ENCODE measurements at regions not wholly inside any gene's neighbourhood (a gene's known extent, or its start where the extent isn't known, plus 50 kb on each side); places are given as distances from the start of the nearest gene placed in this dataset.
"Not testable (repeated sequence)": the region's sequence is repeated elsewhere in the genome, so short reads cannot be mapped to it uniquely, and the experiment has no call there.

- Histone ChIP-seq H3K27me3 (ENCODE audit: control insufficient read depth, insufficient read depth, low read length, poor library complexity, severe bottlenecking) (no peaks in the 10 kb centered on the region), H3K36me3 (ENCODE audit: control insufficient read depth, insufficient read depth, low read length) (no peaks in the 10 kb centered on the region), H3K27ac (ENCODE audit: insufficient read depth, low read depth, low read length, poor library complexity, severe bottlenecking) (no peak overlapping the region), H3K4me3 (ENCODE audit: insufficient read depth, low read depth, low read length) (no peak overlapping the region), H3K9me3 (ENCODE audit: control insufficient read depth, low read length) (no peaks in the 10 kb centered on the region), H3K4me1 (ENCODE audit: control insufficient read depth, insufficient read depth, low read length) (peaks cover 13% of the 10 kb centered on the region)
- WGBS, 2 experiments: 86 to 100% methylated on average over 1 of the region's 1 CpG
These were observed 132.8 kb downstream of the CCDC34 start for GRCh38 chr11:27230192-27230572.

- H3K4me1 ChIP-seq (ENCODE audit: control insufficient read depth, insufficient read depth, low read length): peaks cover 13% of the 10 kb centered on the region
- H3K4me3 ChIP-seq (ENCODE audit: insufficient read depth, low read depth, low read length): no peak overlapping the region
- H3K36me3 ChIP-seq (ENCODE audit: control insufficient read depth, insufficient read depth, low read length): no peaks in the 10 kb centered on the region
- H3K27me3 ChIP-seq (ENCODE audit: control insufficient read depth, insufficient read depth, low read length, poor library complexity, severe bottlenecking): no peaks in the 10 kb centered on the region
- no peaks in the 10 kb centered on the region for H3K9me3 ChIP-seq (ENCODE audit: control insufficient read depth, low read length)
- H3K27ac ChIP-seq (ENCODE audit: insufficient read depth, low read depth, low read length, poor library complexity, severe bottlenecking): no peak overlapping the region
- WGBS, 2 experiments: 90 to 97% methylated on average over 2 of the region's 2 CpGs
These were observed 133.4 kb downstream of the CCDC34 start for GRCh38 chr11:27229511-27230191.

GRCh38 chr11:27228906-27229290 is 134.1 kb downstream of the CCDC34 start:
- peaks cover 13% of the 10 kb centered on the region for H3K4me1 ChIP-seq (ENCODE audit: control insufficient read depth, insufficient read depth, low read length)
- WGBS, 2 experiments: 56 to 88% methylated on average over 1 to 2 of the region's 2 CpGs
- H3K36me3 ChIP-seq (ENCODE audit: control insufficient read depth, insufficient read depth, low read length): no peaks in the 10 kb centered on the region
- H3K4me3 ChIP-seq (ENCODE audit: insufficient read depth, low read depth, low read length): no peak overlapping the region
- H3K27me3 ChIP-seq (ENCODE audit: control insufficient read depth, insufficient read depth, low read length, poor library complexity, severe bottlenecking): no peaks in the 10 kb centered on the region
- H3K9me3 ChIP-seq (ENCODE audit: control insufficient read depth, low read length): no peaks in the 10 kb centered on the region
- no peak overlapping the region for H3K27ac ChIP-seq (ENCODE audit: insufficient read depth, low read depth, low read length, poor library complexity, severe bottlenecking)

- H3K36me3 ChIP-seq (ENCODE audit: control insufficient read depth, insufficient read depth, low read length): no peaks in the 10 kb centered on the region
- no peak overlapping the region for H3K4me3 ChIP-seq (ENCODE audit: insufficient read depth, low read depth, low read length)
- H3K27me3 ChIP-seq (ENCODE audit: control insufficient read depth, insufficient read depth, low read length, poor library complexity, severe bottlenecking): no peaks in the 10 kb centered on the region
- H3K27ac ChIP-seq (ENCODE audit: insufficient read depth, low read depth, low read length, poor library complexity, severe bottlenecking): no peak overlapping the region
- 54 to 67% methylated on average over 6 to 7 of the region's 7 CpGs for WGBS, 2 experiments
- H3K9me3 ChIP-seq (ENCODE audit: control insufficient read depth, low read length): no peaks in the 10 kb centered on the region
- peaks cover 13% of the 10 kb centered on the region for H3K4me1 ChIP-seq (ENCODE audit: control insufficient read depth, insufficient read depth, low read length)
These were observed 134.6 kb downstream of the CCDC34 start for GRCh38 chr11:27228232-27228905.

- no peaks in the 10 kb centered on the region for H3K9me3 ChIP-seq (ENCODE audit: control insufficient read depth, low read length)
- H3K4me3 ChIP-seq (ENCODE audit: insufficient read depth, low read depth, low read length): no peak overlapping the region
- no peak overlapping the region for H3K27ac ChIP-seq (ENCODE audit: insufficient read depth, low read depth, low read length, poor library complexity, severe bottlenecking)
- 78 to 80% methylated on average over 5 of the region's 5 CpGs for WGBS, 2 experiments
- peaks cover 13% of the 10 kb centered on the region for H3K4me1 ChIP-seq (ENCODE audit: control insufficient read depth, insufficient read depth, low read length)
- no peaks in the 10 kb centered on the region for H3K36me3 ChIP-seq (ENCODE audit: control insufficient read depth, insufficient read depth, low read length)
- H3K27me3 ChIP-seq (ENCODE audit: control insufficient read depth, insufficient read depth, low read length, poor library complexity, severe bottlenecking): no peaks in the 10 kb centered on the region
These were observed 135.3 kb downstream of the CCDC34 start for GRCh38 chr11:27227736-27228135.

GRCh38 chr11:27219487-27220039 is 143.5 kb downstream of the CCDC34 start:
- peaks cover 17% of the 10 kb centered on the region for H3K4me1 ChIP-seq (ENCODE audit: control insufficient read depth, insufficient read depth, low read length)
- 57 to 60% methylated on average over 19 to 21 of the region's 24 CpGs for WGBS, 2 experiments
- not testable (repeated sequence) for H3K9me3 ChIP-seq (ENCODE audit: control insufficient read depth, low read length); H3K27ac ChIP-seq (ENCODE audit: insufficient read depth, low read depth, low read length, poor library complexity, severe bottlenecking); H3K27me3 ChIP-seq (ENCODE audit: control insufficient read depth, insufficient read depth, low read length, poor library complexity, severe bottlenecking); H3K36me3 ChIP-seq (ENCODE audit: control insufficient read depth, insufficient read depth, low read length)
- peak overlapping the region; percentile 27 for H3K4me3 ChIP-seq (ENCODE audit: insufficient read depth, low read depth, low read length)

- no peak overlapping the region for H3K4me3 ChIP-seq (ENCODE audit: insufficient read depth, low read depth, low read length)
- H3K27me3 ChIP-seq (ENCODE audit: control insufficient read depth, insufficient read depth, low read length, poor library complexity, severe bottlenecking): no peaks in the 10 kb centered on the region
- H3K9me3 ChIP-seq (ENCODE audit: control insufficient read depth, low read length): no peaks in the 10 kb centered on the region
- WGBS, 2 experiments: 77 to 84% methylated on average over 3 of the region's 3 CpGs
- H3K27ac ChIP-seq (ENCODE audit: insufficient read depth, low read depth, low read length, poor library complexity, severe bottlenecking): no peak overlapping the region
- no peaks in the 10 kb centered on the region for H3K36me3 ChIP-seq (ENCODE audit: control insufficient read depth, insufficient read depth, low read length)
- peaks cover 18% of the 10 kb centered on the region for H3K4me1 ChIP-seq (ENCODE audit: control insufficient read depth, insufficient read depth, low read length)
These were observed 144.5 kb downstream of the CCDC34 start for GRCh38 chr11:27218421-27219038.

- no peaks in the 10 kb centered on the region for H3K27me3 ChIP-seq (ENCODE audit: control insufficient read depth, insufficient read depth, low read length, poor library complexity, severe bottlenecking)
- no peak overlapping the region for H3K4me3 ChIP-seq (ENCODE audit: insufficient read depth, low read depth, low read length)
- H3K27ac ChIP-seq (ENCODE audit: insufficient read depth, low read depth, low read length, poor library complexity, severe bottlenecking): no peak overlapping the region
- peaks cover 23% of the 10 kb centered on the region for H3K4me1 ChIP-seq (ENCODE audit: control insufficient read depth, insufficient read depth, low read length)
- WGBS, 2 experiments: 83 to 100% methylated on average over 1 of the region's 1 CpG
- no peaks in the 10 kb centered on the region for H3K36me3 ChIP-seq (ENCODE audit: control insufficient read depth, insufficient read depth, low read length)
- H3K9me3 ChIP-seq (ENCODE audit: control insufficient read depth, low read length): no peaks in the 10 kb centered on the region
These were observed 145.0 kb downstream of the CCDC34 start for GRCh38 chr11:27217948-27218420.

GRCh38 chr11:27217496-27217895 is 145.5 kb downstream of the CCDC34 start:
- Histone ChIP-seq H3K36me3 (ENCODE audit: control insufficient read depth, insufficient read depth, low read length) (no peaks in the 10 kb centered on the region), H3K4me1 (ENCODE audit: control insufficient read depth, insufficient read depth, low read length) (peaks cover 26% of the 10 kb centered on the region), H3K27me3 (ENCODE audit: control insufficient read depth, insufficient read depth, low read length, poor library complexity, severe bottlenecking) (no peaks in the 10 kb centered on the region), H3K4me3 (ENCODE audit: insufficient read depth, low read depth, low read length) (no peak overlapping the region), H3K9me3 (ENCODE audit: control insufficient read depth, low read length) (no peaks in the 10 kb centered on the region), H3K27ac (ENCODE audit: insufficient read depth, low read depth, low read length, poor library complexity, severe bottlenecking) (no peak overlapping the region)
- 95 to 97% methylated on average over 2 of the region's 2 CpGs for WGBS, 2 experiments

All from ectodermal cell (in vitro differentiated cells).